ENCODE measurements at regions not wholly inside any gene's neighbourhood (a gene's known extent, or its start where the extent isn't known, plus 50 kb on each side); places are given as distances from the start of the nearest gene placed in this dataset.

- DNase-seq (ENCODE audit: low read depth) = no peak
- TF ChIP-seq CTCF (conservative IDR thresholded peaks at IDR 0.05; ENCODE audit: low read depth, low read length) = no peak
- H3K4me3 ChIP-seq (ENCODE audit: low read depth, low read length) = no peak overlapping the region
These were observed 146.6 kb upstream of the SLC24A2 start for GRCh38 chr9:19935422-19935821.

- TF ChIP-seq CTCF (conservative IDR thresholded peaks at IDR 0.05; ENCODE audit: low read depth, low read length) = no peak
- peak overlapping the region; percentile 56 for H3K4me3 ChIP-seq (ENCODE audit: low read depth, low read length)
These were observed 145.5 kb upstream of the SLC24A2 start for GRCh38 chr9:19934301-19934871.

GRCh38 chr9:19931098-19931890 lies 142.5 kb upstream of the SLC24A2 start:
- no peak for TF ChIP-seq CTCF (conservative IDR thresholded peaks at IDR 0.05; ENCODE audit: low read depth, low read length)
- no peak overlapping the region for H3K4me3 ChIP-seq (ENCODE audit: low read depth, low read length)
- no peak for DNase-seq (ENCODE audit: low read depth)

More at GRCh38 chr9:19934301-19934871, 145.5 kb upstream of the SLC24A2 start:
- DNase-seq (ENCODE audit: low read depth) = no peak

GRCh38 chr9:19927560-19927959 lies 138.7 kb upstream of the SLC24A2 start:
- H3K4me3 ChIP-seq (ENCODE audit: low read depth, low read length) = no peak overlapping the region
- no peak for TF ChIP-seq CTCF (conservative IDR thresholded peaks at IDR 0.05; ENCODE audit: low read depth, low read length)
- DNase-seq (ENCODE audit: low read depth) = no peak

GRCh38 chr9:19926774-19927173 lies 137.9 kb upstream of the SLC24A2 start:
- H3K4me3 ChIP-seq (ENCODE audit: low read depth, low read length) = no peak overlapping the region
- no peak for TF ChIP-seq CTCF (conservative IDR thresholded peaks at IDR 0.05; ENCODE audit: low read depth, low read length)
- DNase-seq (ENCODE audit: low read depth) = no peak

- peak; percentile 36 for DNase-seq (ENCODE audit: low read depth)
- peak overlapping the region; percentile 44 for H3K4me3 ChIP-seq (ENCODE audit: low read depth, low read length)
- peak; percentile 99 for TF ChIP-seq CTCF (conservative IDR thresholded peaks at IDR 0.05; ENCODE audit: low read depth, low read length)
These were observed 137.1 kb upstream of the SLC24A2 start for GRCh38 chr9:19925674-19926503.
